ENCODE measurements at regions not wholly inside any gene's neighbourhood (a gene's known extent, or its start where the extent isn't known, plus 50 kb on each side); places are given as distances from the start of the nearest gene placed in this dataset.

GRCh38 chr12:115464111-115464581 is 780.2 kb upstream of the TBX3 start:
- DNase-seq, result no peak

DNA sequence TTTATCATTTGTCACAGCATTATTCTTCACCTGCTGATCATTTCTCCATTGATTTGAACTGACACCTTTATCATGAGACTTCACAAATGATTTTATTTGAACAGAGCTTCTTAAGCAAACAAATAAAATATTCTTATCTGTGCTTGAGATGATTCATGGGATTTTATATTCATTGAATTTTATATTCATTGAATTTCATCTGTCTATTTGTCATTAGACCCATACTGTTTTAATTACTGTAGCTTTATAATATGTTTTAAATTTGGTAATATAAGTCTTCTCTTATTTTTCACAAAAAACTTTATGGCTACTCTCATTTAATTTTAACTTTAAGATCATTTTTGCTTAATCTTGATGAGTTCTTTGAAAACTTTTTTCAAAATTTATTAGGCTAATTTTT is 777.4 kb upstream of the TBX3 start:
- DNase-seq, result no peak

- no peak for DNase-seq
Measured at GRCh38 chr12:115457798-115458197, 773.8 kb upstream of the TBX3 start.

GRCh38 chr12:115456946-115457689 is 773.1 kb upstream of the TBX3 start:
- no peak for DNase-seq

- DNase-seq, result no peak
Measured at GRCh38 chr12:115455268-115455681, 771.3 kb upstream of the TBX3 start.

DNA sequence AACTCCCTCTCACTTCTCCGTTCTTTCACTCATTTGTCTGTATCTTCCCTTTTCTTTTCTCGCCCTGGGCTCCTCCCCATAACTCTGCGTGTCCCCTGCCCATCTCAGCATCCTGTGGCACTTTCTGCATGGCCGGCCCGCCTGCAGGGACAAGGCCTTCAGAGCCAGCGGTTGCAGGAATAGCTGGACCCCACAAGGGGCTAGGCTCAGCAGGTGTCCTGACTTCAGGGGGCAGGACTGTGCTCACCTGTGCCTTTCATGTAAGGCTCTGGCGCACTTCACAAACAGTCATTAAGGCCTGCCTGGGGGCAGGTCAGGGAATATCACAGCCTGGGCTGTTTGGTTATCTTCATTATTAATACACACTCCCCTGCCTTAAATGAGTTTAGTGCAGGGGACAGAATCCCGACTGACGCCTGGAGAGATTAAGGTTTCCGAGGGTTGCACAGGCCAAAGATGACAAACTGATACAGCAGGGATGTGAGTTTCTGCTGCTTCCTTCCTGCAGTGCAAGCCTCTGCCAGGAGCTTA is 768.8 kb upstream of the TBX3 start:
- DNase-seq, result no peak

GRCh38 chr12:115451780-115452736 is 768.1 kb upstream of the TBX3 start:
- peak; percentile 57 for DNase-seq

GRCh38 chr12:115451151-115451779 is 767.3 kb upstream of the TBX3 start:
- no peak for DNase-seq

DNA sequence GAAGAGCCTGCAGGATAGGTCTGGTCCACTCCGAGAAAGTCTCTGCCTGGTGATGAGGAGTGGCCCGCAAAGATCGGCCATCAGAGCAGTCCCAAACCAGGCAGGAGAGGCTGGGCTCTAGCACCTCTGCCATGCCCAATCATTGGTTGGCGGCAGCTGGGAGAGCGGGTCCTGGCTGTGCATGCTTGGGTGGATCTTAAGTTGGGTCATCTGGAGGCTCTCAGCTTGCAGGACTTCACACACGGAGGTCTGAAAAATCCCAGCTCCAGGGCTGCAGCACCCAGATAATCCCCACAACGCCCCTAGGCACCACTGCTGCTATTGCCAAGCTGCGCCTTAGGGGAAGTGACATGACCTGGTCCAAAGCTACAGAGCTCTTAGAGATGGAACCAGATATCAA is 766.7 kb upstream of the TBX3 start:
- no peak for DNase-seq

GRCh38 chr12:115450017-115450416 is 766.0 kb upstream of the TBX3 start:
- DNase-seq, result no peak

DNA sequence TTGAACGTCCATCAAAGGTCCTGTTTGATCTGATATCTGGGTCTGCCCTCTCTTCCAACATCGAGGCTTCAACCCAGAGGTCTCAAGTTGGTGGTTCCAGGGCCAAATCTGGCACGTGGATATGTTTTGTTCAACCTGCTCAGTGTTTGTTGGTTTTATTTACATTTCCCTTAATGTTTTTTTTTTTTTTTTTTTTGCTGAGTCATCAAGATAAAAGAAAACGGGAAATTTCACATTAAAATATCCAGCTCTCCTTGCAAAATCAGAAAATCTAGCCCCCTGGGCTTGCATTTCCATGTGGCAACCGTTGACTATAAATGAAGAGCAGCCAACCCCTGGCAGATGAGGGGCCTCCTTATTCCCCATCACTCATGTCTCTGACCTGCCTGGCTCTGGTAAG is 765.6 kb upstream of the TBX3 start:
- no peak for DNase-seq

DNA sequence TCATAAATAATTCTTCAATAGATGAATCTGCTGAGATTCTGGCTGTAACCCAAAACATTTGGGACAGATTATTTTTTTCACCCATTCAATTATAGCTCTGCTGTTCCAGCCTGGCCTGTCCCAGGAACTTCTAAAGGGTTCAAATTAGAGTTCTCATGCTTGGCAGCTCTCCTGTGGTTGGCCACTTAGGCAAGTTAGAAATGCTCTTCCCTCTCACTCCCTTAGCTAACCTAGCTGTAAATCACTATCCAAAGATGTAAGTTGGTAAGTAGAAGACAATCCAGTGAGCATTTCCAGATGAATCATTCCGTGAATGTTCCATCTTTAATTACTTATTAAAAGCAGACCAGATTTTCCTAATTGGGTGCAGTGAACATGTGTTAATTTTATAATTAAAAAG is 760.4 kb upstream of the TBX3 start:
- no peak for DNase-seq

- DNase-seq, result no peak
Measured at GRCh38 chr12:115443351-115443938, 759.5 kb upstream of the TBX3 start.

DNA sequence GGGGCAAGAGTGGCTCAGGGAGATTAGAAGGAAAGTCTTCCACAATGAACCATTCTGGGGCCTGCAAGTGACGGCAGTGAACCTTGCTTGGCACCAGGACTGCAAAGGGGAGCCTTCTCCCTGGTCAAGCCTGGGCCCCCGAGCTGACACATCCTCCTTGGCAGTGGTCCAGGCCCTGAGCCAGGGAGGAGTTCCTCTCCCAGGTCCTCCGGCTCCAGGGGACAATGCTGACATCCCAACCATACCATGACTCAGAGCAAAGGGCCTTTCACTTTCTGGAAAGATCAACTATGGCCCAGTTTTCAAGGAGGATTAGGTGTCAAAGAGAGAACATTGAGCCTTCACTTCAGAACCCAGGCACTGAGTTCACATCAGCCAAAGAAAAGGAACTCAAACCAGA is 756.5 kb upstream of the TBX3 start:
- DNase-seq, result no peak

DNA sequence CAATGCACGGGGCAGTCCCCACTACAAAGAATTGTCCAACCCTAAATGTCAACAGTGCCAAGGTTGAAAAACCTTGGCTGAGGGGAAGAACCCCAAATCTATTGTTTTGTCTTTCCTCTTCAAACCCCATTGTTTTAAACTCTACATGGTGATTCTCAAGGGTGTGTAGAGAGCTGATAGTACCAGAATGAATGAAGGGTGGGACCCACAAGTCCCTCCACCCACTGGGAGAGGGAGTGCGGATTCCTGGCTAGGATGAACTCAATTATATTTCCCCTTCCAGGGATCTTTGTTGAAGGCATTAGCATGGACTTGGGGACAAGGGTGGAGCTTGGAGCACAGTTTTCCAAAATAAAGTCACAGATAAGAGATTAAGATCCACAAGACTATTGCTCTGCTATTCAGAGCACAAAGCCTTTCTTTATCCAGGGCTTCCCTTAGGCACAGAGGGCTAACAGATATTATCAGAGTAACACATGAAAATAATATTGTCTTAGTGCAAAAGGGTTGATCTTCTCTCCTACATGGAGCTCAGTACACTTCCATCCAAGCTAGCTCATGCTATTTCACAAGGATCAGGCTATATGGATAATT is 755.1 kb upstream of the TBX3 start:
- no peak for DNase-seq

GRCh38 chr12:115438314-115438713 is 754.3 kb upstream of the TBX3 start:
- DNase-seq, result no peak

- no peak for DNase-seq
Measured at GRCh38 chr12:115437061-115437567, 753.1 kb upstream of the TBX3 start.

DNA sequence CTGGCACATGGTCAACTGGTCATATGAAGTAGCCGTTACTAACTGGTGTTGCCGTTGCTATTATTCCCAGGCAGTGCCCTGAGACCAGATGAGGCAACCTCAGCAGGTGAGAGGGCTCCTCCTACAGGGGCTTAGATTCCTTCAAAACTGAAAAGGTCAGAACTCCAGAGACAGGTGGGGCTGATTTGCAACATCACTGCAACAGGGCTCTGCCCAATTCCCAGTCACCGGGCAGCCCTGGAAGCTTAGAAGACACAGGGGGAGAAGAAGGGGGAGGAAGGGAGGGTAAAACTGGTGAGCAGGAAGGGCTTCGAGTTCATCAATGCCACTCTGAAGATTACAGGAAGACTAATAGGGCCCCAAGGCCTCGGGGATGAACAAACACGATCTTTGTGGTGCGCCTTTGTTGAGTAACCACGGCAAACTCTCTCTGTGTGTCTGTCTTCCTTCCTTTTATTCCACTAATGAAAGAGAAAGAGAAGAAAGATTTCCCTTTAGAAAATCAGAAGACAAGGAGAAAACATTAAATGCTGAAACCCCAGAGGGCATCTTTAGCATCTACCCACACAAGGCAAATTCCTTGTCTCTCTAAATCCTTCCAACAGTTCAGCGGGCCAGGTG is 749.1 kb upstream of the TBX3 start:
- DNase-seq, result no peak

GRCh38 chr12:115430636-115431035 is 746.7 kb upstream of the TBX3 start:
- DNase-seq, result no peak

GRCh38 chr12:115426732-115427131 is 742.8 kb upstream of the TBX3 start:
- DNase-seq, result no peak

DNA sequence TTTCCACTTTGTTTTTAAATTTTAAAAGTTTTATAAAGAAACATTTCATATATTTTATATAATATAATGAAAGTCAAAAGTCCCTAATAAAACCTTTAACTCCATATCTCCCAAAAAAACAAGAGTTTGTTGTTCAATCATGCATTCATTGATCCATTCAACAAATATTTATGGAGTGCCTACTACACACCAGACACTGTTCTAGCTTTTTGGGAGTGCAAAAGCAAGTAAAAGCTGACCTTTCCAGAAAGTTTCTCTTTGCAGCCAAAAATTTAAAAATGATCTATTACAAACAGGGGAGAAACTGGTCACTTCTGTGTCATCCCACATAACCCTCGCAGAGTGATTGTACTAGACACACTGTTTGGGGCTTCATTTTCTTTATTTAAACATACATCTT is 740.0 kb upstream of the TBX3 start:
- DNase-seq, result no peak

All from renal pelvis (tissue), 1 donor.